ENCODE measurements at regions not wholly inside any gene's neighbourhood (a gene's known extent, or its start where the extent isn't known, plus 50 kb on each side); places are given as distances from the start of the nearest gene placed in this dataset.

- Mint-ChIP-seq H3K27ac (ENCODE audit: unreplicated experiment) (no peak overlapping the region), H3K27me3 (ENCODE audit: unreplicated experiment) (no peaks in the 10 kb centered on the region), H3K9me3 (ENCODE audit: unreplicated experiment) (no peaks in the 10 kb centered on the region), H3K36me3 (ENCODE audit: unreplicated experiment) (no peaks in the 10 kb centered on the region), H3K4me3 (ENCODE audit: unreplicated experiment) (no peak overlapping the region), H3K4me1 (ENCODE audit: unreplicated experiment) (peaks cover 17% of the 10 kb centered on the region)
- no peak for DNase-seq (ENCODE audit: extremely low spot score, unreplicated experiment)
- TF ChIP-seq CTCF (IDR thresholded peaks at IDR 0.05), result no peak
These were observed 52.0 kb upstream of the IVNS1ABP start for GRCh38 chr1:185368913-185369491.

DNA sequence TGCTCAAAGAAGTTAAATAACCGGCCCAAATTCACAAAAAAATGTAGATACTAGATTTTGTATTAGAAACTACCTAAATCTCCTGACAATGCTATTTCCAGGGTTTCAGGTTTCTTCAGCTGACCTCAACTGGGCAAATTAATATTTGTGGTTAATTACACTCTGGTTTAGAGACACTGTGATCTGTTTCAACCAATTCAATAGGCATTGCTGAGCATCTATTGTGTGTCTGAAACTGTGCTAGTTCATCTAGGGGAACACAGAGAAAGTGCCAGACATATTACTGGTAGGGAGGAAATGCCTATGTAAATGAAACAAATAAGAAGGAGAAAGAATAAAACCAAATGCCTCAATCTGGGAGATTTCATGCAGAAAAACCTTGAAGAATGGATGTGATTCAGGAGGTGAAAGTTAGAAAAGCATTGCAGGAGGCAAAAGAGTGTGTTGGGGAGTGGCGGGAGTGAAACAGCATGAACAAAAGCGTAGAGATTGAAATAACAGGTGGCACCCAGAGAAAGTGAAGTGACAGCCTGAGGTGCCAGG lies 51.3 kb upstream of the IVNS1ABP start:
- peaks cover 15% of the 10 kb centered on the region for H3K4me1 Mint-ChIP-seq (ENCODE audit: unreplicated experiment)
- DNase-seq (ENCODE audit: extremely low spot score, unreplicated experiment), result no peak
- peaks cover 3% of the 10 kb centered on the region for H3K9me3 Mint-ChIP-seq (ENCODE audit: unreplicated experiment)

DNA sequence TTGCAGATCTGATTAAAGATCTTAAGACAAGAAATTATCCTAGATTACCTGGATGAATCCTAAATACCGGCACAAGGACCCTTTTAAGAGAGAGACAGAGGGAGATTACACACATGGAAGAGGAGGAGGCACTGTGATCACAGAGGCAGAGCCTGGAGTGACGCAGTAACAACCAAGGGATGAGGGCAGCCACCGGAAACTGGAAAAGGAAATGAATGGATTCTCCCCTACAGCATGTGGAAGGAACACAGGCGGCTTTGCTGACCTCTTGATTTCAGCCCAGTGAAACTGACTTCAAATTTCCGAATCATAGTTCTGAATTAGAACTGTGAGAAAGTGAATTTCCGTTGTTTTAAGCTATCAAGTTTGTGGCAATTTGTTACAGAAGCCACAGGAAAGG lies 50.2 kb upstream of the IVNS1ABP start:
- Mint-ChIP-seq H3K9me3 (ENCODE audit: unreplicated experiment) (peaks cover 10% of the 10 kb centered on the region), H3K27ac (ENCODE audit: unreplicated experiment) (no peak overlapping the region), H3K36me3 (ENCODE audit: unreplicated experiment) (peaks cover 1% of the 10 kb centered on the region), H3K4me1 (ENCODE audit: unreplicated experiment) (peaks cover 13% of the 10 kb centered on the region), H3K27me3 (ENCODE audit: unreplicated experiment) (no peaks in the 10 kb centered on the region), H3K4me3 (ENCODE audit: unreplicated experiment) (no peak overlapping the region)
- TF ChIP-seq CTCF (IDR thresholded peaks at IDR 0.05), result no peak
- no peak for DNase-seq (ENCODE audit: extremely low spot score, unreplicated experiment)

More for the DNA sequence above, 51.3 kb upstream of the IVNS1ABP start:
- H3K4me3 Mint-ChIP-seq (ENCODE audit: unreplicated experiment), result no peak overlapping the region
- no peaks in the 10 kb centered on the region for H3K27me3 Mint-ChIP-seq (ENCODE audit: unreplicated experiment)
- no peak overlapping the region for H3K27ac Mint-ChIP-seq (ENCODE audit: unreplicated experiment)
- H3K36me3 Mint-ChIP-seq (ENCODE audit: unreplicated experiment), result no peaks in the 10 kb centered on the region
- no peak for TF ChIP-seq CTCF (IDR thresholded peaks at IDR 0.05)

Data from osteocyte (in vitro differentiated cells).